HepG2 (cell line): ENCODE measurements at regions not wholly inside any gene's neighbourhood (a gene's known extent, or its start where the extent isn't known, plus 50 kb on each side); places are given as distances from the start of the nearest gene placed in this dataset.

Experiments used
- MBD4 ChIP-seq: IDR thresholded peaks from 2 replicates; pipeline ENCODE4 v1.6.1; 2012; ENCODE audit warnings: low read length, inconsistent platforms, borderline replicate concordance
- MTA1 ChIP-seq: sonication (generic); formaldehyde crosslinking; IDR thresholded peaks from 2 replicates; pipeline ENCODE4 v1.4.0; 2020; ENCODE audit warnings: missing genetic modification reagents, mild to moderate bottlenecking, borderline replicate concordance
- NFIC ChIP-seq: IDR thresholded peaks from 2 replicates; pipeline ENCODE4 v1.6.1; 2012; ENCODE audit warnings: mild to moderate bottlenecking, low read length, inconsistent platforms
- RCOR2 ChIP-seq: IDR thresholded peaks from 2 replicates; pipeline ENCODE4 v1.6.1; 2016; ENCODE audit warnings: missing biosample characterization, missing genetic modification reagents
- ZHX2 ChIP-seq, 2 experiments: sonication (generic) in 1 of 2; formaldehyde crosslinking in 1 of 2; IDR thresholded peaks; 2 replicates each; pipeline versions ENCODE4 v1.6.1 to v1.9.0; 2014 to 2022; ENCODE audit warnings: antibody characterized with exemption in 1 of 2, borderline replicate concordance in 1 of 2, inconsistent platforms in 1 of 2, low read depth in 1 of 2, missing genetic modification reagents in 1 of 2
- ZNF224 ChIP-seq: sonication (generic); formaldehyde crosslinking; IDR thresholded peaks from 2 replicates; pipeline ENCODE4 v1.5.0; 2020; ENCODE audit warnings: mild to moderate bottlenecking, missing genetic modification reagents
- TF ChIP-seq, protein P1 (sequence below): sonication (generic); formaldehyde crosslinking; IDR thresholded peaks from 2 replicates; pipeline ENCODE4 v1.4.0; 2020; ENCODE audit warnings: missing genetic modification reagents, borderline replicate concordance
- TF ChIP-seq, protein P2 (sequence below): sonication (generic); formaldehyde crosslinking; IDR thresholded peaks from 2 replicates; pipeline ENCODE4 v1.5.1; 2020; ENCODE audit warnings: mild to moderate bottlenecking, missing genetic modification reagents, borderline replicate concordance
- TF ChIP-seq, protein P3 (sequence below): sonication (generic); formaldehyde crosslinking; IDR thresholded peaks from 2 replicates; pipeline ENCODE4 v1.5.1; 2020; ENCODE audit warnings: mild to moderate bottlenecking, missing genetic modification reagents

- TF ChIP-seq ZHX2 (IDR thresholded peaks at IDR 0.05; ENCODE audit: low read depth) (0 out of 2 replicates have a peak, but pooled peaks have one; percentile 14), ZHX2 (CRISPR knock-in tag; IDR thresholded peaks at IDR 0.05; ENCODE audit: borderline replicate concordance) (no peak), MBD4 (0 out of 2 replicates have a peak, but pooled peaks have one; percentile 33), NFIC (peak; percentile 68; the same call in 1 of the 2 replicates), MTA1 (CRISPR knock-in tag) (no peak), ZNF224 (CRISPR knock-in tag) (no peak), RCOR2 (0 out of 2 replicates have a peak, but pooled peaks have one; percentile 18)
- TF ChIP-seq, protein P1, sequence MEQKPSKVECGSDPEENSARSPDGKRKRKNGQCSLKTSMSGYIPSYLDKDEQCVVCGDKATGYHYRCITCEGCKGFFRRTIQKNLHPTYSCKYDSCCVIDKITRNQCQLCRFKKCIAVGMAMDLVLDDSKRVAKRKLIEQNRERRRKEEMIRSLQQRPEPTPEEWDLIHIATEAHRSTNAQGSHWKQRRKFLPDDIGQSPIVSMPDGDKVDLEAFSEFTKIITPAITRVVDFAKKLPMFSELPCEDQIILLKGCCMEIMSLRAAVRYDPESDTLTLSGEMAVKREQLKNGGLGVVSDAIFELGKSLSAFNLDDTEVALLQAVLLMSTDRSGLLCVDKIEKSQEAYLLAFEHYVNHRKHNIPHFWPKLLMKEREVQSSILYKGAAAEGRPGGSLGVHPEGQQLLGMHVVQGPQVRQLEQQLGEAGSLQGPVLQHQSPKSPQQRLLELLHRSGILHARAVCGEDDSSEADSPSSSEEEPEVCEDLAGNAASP (CRISPR knock-in tag) = 0 out of 2 replicates have a peak, but pooled peaks have one; percentile 12
- TF ChIP-seq, protein P2, sequence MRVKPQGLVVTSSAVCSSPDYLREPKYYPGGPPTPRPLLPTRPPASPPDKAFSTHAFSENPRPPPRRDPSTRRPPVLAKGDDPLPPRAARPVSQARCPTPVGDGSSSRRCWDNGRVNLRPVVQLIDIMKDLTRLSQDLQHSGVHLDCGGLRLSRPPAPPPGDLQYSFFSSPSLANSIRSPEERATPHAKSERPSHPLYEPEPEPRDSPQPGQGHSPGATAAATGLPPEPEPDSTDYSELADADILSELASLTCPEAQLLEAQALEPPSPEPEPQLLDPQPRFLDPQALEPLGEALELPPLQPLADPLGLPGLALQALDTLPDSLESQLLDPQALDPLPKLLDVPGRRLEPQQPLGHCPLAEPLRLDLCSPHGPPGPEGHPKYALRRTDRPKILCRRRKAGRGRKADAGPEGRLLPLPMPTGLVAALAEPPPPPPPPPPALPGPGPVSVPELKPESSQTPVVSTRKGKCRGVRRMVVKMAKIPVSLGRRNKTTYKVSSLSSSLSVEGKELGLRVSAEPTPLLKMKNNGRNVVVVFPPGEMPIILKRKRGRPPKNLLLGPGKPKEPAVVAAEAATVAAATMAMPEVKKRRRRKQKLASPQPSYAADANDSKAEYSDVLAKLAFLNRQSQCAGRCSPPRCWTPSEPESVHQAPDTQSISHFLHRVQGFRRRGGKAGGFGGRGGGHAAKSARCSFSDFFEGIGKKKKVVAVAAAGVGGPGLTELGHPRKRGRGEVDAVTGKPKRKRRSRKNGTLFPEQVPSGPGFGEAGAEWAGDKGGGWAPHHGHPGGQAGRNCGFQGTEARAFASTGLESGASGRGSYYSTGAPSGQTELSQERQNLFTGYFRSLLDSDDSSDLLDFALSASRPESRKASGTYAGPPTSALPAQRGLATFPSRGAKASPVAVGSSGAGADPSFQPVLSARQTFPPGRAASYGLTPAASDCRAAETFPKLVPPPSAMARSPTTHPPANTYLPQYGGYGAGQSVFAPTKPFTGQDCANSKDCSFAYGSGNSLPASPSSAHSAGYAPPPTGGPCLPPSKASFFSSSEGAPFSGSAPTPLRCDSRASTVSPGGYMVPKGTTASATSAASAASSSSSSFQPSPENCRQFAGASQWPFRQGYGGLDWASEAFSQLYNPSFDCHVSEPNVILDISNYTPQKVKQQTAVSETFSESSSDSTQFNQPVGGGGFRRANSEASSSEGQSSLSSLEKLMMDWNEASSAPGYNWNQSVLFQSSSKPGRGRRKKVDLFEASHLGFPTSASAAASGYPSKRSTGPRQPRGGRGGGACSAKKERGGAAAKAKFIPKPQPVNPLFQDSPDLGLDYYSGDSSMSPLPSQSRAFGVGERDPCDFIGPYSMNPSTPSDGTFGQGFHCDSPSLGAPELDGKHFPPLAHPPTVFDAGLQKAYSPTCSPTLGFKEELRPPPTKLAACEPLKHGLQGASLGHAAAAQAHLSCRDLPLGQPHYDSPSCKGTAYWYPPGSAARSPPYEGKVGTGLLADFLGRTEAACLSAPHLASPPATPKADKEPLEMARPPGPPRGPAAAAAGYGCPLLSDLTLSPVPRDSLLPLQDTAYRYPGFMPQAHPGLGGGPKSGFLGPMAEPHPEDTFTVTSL (CRISPR knock-in tag) = peak; percentile 96
- TF ChIP-seq, protein P3, sequence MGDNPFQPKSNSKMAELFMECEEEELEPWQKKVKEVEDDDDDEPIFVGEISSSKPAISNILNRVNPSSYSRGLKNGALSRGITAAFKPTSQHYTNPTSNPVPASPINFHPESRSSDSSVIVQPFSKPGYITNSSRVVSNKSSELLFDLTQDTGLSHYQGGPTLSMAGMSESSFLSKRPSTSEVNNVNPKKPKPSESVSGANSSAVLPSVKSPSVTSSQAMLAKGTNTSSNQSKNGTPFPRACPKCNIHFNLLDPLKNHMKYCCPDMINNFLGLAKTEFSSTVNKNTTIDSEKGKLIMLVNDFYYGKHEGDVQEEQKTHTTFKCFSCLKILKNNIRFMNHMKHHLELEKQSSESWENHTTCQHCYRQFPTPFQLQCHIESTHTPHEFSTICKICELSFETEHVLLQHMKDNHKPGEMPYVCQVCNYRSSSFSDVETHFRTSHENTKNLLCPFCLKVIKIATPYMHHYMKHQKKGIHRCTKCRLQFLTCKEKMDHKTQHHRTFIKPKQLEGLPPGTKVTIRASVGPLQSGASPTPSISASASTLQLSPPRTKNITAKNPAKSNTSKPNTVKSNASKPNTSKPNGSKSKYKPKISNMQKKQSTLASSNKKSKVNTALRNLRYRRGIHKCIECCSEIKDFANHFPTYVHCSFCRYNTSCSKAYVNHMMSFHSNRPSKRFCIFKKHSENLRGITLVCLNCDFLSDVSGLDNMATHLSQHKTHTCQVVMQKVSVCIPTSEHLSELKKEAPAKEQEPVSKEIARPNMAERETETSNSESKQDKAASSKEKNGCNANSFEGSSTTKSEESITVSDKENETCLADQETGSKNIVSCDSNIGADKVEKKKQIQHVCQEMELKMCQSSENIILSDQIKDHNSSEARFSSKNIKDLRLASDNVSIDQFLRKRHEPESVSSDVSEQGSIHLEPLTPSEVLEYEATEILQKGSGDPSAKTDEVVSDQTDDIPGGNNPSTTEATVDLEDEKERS (CRISPR knock-in tag) = 0 out of 2 replicates have a peak, but pooled peaks have one; percentile 53
Measured at GRCh38 chr6:139925894-139926641, 551.6 kb upstream of the CITED2 start (continued).
